ENCODE measurements at regions not wholly inside any gene's neighbourhood (a gene's known extent, or its start where the extent isn't known, plus 50 kb on each side); places are given as distances from the start of the nearest gene placed in this dataset.

DNA sequence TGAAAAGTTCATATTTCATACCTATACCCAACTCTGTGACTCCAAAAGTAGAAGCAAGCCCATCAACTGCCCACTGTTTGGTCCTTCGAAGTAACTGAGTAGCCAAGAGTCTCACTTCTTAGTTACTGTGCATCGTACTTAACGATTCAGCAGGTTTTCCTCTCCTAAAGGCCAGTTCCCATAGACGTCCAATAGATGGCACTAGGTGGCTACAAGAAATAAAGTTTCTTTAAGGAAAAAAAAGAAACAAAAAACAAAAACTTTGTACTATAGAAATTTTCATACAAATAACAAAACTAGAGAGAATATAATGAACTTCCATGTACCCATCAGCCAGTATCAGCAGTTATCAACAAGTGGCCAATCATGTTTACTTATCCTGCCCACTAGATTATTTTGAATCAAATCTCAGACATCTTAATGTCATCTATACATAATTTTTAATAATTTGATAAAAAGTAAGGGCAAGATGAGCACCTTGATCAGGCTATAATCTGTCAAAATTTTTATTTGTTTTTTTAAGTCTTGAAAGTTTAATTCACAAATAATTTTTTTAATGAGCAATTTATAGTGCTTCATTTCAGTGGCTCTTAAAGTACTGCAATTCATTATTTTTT lies 63.8 kb upstream of the ACP3 start:
- TF ChIP-seq POLR2A (IDR thresholded peaks at IDR 0.05; ENCODE audit: low read length) (no peak), GATA1 (IDR thresholded peaks at IDR 0.05; ENCODE audit: low read depth, low read length) (no peak)
